Astrocyte (in vitro differentiated cells and primary cell): ENCODE measurements at regions not wholly inside any gene's neighbourhood (a gene's known extent, or its start where the extent isn't known, plus 50 kb on each side); places are given as distances from the start of the nearest gene placed in this dataset.

Experiments used
- EZH2 ChIP-seq: IDR thresholded peaks from 2 replicates; pipeline ENCODE4 v1.6.1; 2012; ENCODE audit warnings: mild to moderate bottlenecking, low read length, inconsistent platforms; ENCODE audit not compliant: insufficient read depth
- TF ChIP-seq, protein P1 (sequence below): IDR thresholded peaks from 2 replicates; pipeline ENCODE4 v1.5.1; 2011; ENCODE audit warnings: low read depth, mild to moderate bottlenecking, inconsistent platforms, low read length, moderate library complexity; ENCODE audit not compliant: insufficient read depth

DNA sequence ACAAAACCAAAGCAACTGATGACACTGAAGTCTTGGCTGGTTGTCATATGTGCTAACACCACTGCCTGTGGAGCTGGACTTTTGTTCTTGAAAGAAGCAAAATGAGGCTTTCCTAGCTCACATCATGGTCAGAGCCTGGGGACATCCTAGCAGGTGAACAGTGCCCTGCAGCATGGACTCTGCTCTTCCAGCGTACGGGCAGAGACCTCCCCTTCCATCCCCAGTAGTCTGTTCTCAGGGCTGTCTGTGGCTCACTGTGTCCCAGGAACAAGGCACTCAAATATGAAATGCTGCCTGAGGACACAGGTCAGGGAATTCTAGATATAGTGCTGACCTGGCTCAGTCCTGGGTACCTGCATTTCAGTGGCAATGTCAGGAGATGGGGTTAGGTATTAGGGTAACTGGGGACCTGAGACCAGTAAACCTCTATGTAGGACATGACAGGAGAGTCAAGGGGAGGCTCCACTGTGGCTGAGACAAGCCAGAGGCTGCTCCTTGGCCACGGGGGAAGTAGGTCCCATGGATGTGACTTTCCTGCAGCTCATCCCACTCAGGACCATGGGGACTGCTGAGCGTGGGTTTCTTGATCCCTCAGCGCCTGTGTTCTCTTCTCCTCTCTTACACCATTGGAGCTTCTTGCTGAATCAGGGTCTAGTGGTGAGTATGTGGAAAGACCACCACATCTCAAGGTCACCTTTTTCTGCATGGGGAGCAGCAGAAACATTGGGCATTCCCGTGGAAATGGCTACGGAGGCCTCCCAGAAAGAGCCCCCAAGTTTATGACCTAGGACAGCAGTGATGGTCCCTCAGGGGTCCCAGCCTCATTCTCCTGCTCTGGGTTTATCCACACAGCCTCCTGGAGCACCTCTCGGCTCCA is 80.1 kb downstream of the ZNF280B start:
- TF ChIP-seq, protein P1, sequence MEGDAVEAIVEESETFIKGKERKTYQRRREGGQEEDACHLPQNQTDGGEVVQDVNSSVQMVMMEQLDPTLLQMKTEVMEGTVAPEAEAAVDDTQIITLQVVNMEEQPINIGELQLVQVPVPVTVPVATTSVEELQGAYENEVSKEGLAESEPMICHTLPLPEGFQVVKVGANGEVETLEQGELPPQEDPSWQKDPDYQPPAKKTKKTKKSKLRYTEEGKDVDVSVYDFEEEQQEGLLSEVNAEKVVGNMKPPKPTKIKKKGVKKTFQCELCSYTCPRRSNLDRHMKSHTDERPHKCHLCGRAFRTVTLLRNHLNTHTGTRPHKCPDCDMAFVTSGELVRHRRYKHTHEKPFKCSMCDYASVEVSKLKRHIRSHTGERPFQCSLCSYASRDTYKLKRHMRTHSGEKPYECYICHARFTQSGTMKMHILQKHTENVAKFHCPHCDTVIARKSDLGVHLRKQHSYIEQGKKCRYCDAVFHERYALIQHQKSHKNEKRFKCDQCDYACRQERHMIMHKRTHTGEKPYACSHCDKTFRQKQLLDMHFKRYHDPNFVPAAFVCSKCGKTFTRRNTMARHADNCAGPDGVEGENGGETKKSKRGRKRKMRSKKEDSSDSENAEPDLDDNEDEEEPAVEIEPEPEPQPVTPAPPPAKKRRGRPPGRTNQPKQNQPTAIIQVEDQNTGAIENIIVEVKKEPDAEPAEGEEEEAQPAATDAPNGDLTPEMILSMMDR = no peak
- no peak for TF ChIP-seq EZH2
